OCI-LY3 (cell line): ENCODE measurements at regions not wholly inside any gene's neighbourhood (a gene's known extent, or its start where the extent isn't known, plus 50 kb on each side); places are given as distances from the start of the nearest gene placed in this dataset.

Experiments
- EZH2phosphoT487 ChIP-seq: fragments of 200-600 bp; shearing (Covaris generic); IDR thresholded peaks from 2 replicates; pipeline ENCODE4 v1.6.1; 2018; ENCODE audit warnings: antibody characterized with exemption, mixed run types, low read depth
- TF ChIP-seq, protein P1 (sequence below): fragments of 200-600, 300-600 bp; sonication (generic); IDR thresholded peaks from 2 replicates; pipeline ENCODE4 v1.5.1; 2014; ENCODE audit warnings: antibody characterized with exemption, low read length, low read depth

GRCh38 chr1:162984699-162985098 is 84.5 kb upstream of the RGS4 start:
- TF ChIP-seq, protein P1, sequence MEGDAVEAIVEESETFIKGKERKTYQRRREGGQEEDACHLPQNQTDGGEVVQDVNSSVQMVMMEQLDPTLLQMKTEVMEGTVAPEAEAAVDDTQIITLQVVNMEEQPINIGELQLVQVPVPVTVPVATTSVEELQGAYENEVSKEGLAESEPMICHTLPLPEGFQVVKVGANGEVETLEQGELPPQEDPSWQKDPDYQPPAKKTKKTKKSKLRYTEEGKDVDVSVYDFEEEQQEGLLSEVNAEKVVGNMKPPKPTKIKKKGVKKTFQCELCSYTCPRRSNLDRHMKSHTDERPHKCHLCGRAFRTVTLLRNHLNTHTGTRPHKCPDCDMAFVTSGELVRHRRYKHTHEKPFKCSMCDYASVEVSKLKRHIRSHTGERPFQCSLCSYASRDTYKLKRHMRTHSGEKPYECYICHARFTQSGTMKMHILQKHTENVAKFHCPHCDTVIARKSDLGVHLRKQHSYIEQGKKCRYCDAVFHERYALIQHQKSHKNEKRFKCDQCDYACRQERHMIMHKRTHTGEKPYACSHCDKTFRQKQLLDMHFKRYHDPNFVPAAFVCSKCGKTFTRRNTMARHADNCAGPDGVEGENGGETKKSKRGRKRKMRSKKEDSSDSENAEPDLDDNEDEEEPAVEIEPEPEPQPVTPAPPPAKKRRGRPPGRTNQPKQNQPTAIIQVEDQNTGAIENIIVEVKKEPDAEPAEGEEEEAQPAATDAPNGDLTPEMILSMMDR, result no peak
- TF ChIP-seq EZH2phosphoT487, result no peak
